Panc1 (cell line): ENCODE measurements at regions not wholly inside any gene's neighbourhood (a gene's known extent, or its start where the extent isn't known, plus 50 kb on each side); places are given as distances from the start of the nearest gene placed in this dataset.

ENCODE experiments used
- ATAC-seq: fragments of 200-7000 bp; cut with Tn5 transposase; 2 replicates; pipeline ENCODE4 v1.9.1; 2020; ENCODE audit warnings: mild to moderate bottlenecking, moderate library complexity
- BruUV-seq: library from RNA; stranded (reverse); fragments of 400-500 nt; replicated peaks from 2 replicates; lab custom pipeline; 2021; lab: Mats Ljungman, UMichigan
- CTCF ChIA-PET: fragments of 300-600 bp; sonication (Branson Sonifier 250); formaldehyde crosslinking; loops from one replicate; lab custom pipeline; 2022; ENCODE audit warnings: antibody characterized with exemption; lab: Charles Lee
- POLR2A ChIA-PET: fragments of 300-600 bp; sonication (Branson Sonifier 250); formaldehyde crosslinking; loops from one replicate; lab custom pipeline; 2022; ENCODE audit warnings: antibody characterized with exemption; lab: Charles Lee
- DNase-seq: peaks from one replicate; pipeline ENCODE4 v3.0.0-alpha.2; 2010; ENCODE audit warnings: low read depth, low spot score
- H3K27ac ChIP-seq: 2 replicates; pipeline ENCODE4 v1.5.1; 2011; ENCODE audit warnings: mild to moderate bottlenecking, low read length, inconsistent platforms
- H3K27me3 ChIP-seq: fragments of 200-500 bp; sonication (Bioruptor generic); 2 replicates; pipeline ENCODE4 v1.6.0; 2014; ENCODE audit warnings: low read length, inconsistent platforms; ENCODE audit not compliant: control insufficient read depth, insufficient read depth
- H3K36me3 ChIP-seq: fragments of 200-500 bp; sonication (Bioruptor generic); 2 replicates; pipeline ENCODE4 v1.5.1; 2014; ENCODE audit warnings: inconsistent platforms, mild to moderate bottlenecking, low read length, moderate library complexity; ENCODE audit not compliant: control insufficient read depth, insufficient read depth
- H3K4me1 ChIP-seq: 2 replicates; pipeline ENCODE4 v1.5.1; 2011; ENCODE audit warnings: inconsistent platforms, mild to moderate bottlenecking, low read length, moderate library complexity; ENCODE audit not compliant: control insufficient read depth, insufficient read depth
- H3K4me3 ChIP-seq, 2 experiments: 2 replicates each; pipeline ENCODE4 v1.5.1; 2011 to 2012; ENCODE audit warnings: low read depth in 2 of 2, low read length in 2 of 2, mild to moderate bottlenecking in 2 of 2, inconsistent platforms in 1 of 2, moderate library complexity in 1 of 2
- H3K9me3 ChIP-seq: fragments of 200-500 bp; sonication (Bioruptor generic); 2 replicates; pipeline ENCODE4 v1.5.1; 2014; ENCODE audit warnings: low read depth, mild to moderate bottlenecking, inconsistent platforms, low read length, moderate library complexity; ENCODE audit not compliant: control insufficient read depth, insufficient read depth
- POLR2AphosphoS5 ChIP-seq: IDR thresholded peaks from 2 replicates; pipeline ENCODE4 v1.6.1; 2012; ENCODE audit warnings: mild to moderate bottlenecking, low read depth, low read length, moderate library complexity
- SIN3A ChIP-seq: IDR thresholded peaks from 2 replicates; pipeline ENCODE4 v1.6.1; 2012; ENCODE audit warnings: low read depth, mild to moderate bottlenecking, low read length, moderate library complexity, borderline replicate concordance; ENCODE audit not compliant: insufficient read depth
- TCF7L2 ChIP-seq: IDR thresholded peaks from 2 replicates; pipeline ENCODE4 v1.6.1; 2011; ENCODE audit warnings: mild to moderate bottlenecking, low read depth, low read length, inconsistent platforms
- in situ Hi-C: cut with HindIII; loops from 2 replicates; pipeline ENCODE4 v1.10.0; 2016; ENCODE audit warnings: low sequenced_read_pairs, low pct_unique_long_range_greater_than_20kb
- intact Hi-C: fragments of 100-400 bp; cut with micrococcal nuclease; formaldehyde crosslinking; loops from one replicate; pipeline ENCODE4 v1.10.0; 2022; ENCODE audit not compliant: unreplicated experiment
- TF ChIP-seq, protein P1 (sequence below), 2 experiments: IDR thresholded peaks; 2 replicates each; pipeline ENCODE4 v1.6.1; 2011 to 2012; ENCODE audit warnings: low read depth in 2 of 2, control low read depth in 1 of 2, low read length in 1 of 2, mild to moderate bottlenecking in 1 of 2, moderate library complexity in 1 of 2; ENCODE audit not compliant: insufficient read depth in 1 of 2
- TF ChIP-seq, protein P2 (sequence below): fragments of 450-650 bp; IDR thresholded peaks from 2 replicates; pipeline ENCODE4 v1.5.1; 2017; ENCODE audit warnings: mild to moderate bottlenecking

DNA sequence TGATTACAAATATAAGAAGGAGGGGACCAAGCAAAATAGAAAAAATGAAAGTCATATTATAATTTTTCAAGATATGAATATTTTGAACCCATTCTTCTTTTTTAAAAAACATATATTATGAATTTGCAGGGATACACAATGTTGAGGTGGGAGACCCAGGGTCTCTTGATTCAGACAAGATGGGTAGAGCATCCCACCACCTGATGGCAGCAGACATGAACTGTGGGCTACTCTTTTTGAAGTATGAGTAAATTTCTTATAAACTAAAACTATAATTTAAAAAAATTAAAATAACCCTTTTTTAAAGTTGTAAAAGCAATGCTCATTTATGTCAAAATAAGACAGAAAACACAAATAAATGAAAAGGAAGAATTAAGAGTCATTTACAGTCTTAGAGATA lies 202.7 kb upstream of the PRICKLE1 start:
- TF ChIP-seq POLR2AphosphoS5, result no peak
- TF ChIP-seq, protein P1, sequence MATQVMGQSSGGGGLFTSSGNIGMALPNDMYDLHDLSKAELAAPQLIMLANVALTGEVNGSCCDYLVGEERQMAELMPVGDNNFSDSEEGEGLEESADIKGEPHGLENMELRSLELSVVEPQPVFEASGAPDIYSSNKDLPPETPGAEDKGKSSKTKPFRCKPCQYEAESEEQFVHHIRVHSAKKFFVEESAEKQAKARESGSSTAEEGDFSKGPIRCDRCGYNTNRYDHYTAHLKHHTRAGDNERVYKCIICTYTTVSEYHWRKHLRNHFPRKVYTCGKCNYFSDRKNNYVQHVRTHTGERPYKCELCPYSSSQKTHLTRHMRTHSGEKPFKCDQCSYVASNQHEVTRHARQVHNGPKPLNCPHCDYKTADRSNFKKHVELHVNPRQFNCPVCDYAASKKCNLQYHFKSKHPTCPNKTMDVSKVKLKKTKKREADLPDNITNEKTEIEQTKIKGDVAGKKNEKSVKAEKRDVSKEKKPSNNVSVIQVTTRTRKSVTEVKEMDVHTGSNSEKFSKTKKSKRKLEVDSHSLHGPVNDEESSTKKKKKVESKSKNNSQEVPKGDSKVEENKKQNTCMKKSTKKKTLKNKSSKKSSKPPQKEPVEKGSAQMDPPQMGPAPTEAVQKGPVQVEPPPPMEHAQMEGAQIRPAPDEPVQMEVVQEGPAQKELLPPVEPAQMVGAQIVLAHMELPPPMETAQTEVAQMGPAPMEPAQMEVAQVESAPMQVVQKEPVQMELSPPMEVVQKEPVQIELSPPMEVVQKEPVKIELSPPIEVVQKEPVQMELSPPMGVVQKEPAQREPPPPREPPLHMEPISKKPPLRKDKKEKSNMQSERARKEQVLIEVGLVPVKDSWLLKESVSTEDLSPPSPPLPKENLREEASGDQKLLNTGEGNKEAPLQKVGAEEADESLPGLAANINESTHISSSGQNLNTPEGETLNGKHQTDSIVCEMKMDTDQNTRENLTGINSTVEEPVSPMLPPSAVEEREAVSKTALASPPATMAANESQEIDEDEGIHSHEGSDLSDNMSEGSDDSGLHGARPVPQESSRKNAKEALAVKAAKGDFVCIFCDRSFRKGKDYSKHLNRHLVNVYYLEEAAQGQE (IDR thresholded peaks at IDR 0.05; ENCODE audit: insufficient read depth in 1 of 2, low read depth in 2 of 2, low read length in 1 of 2), result no peak
- no peak for TF ChIP-seq TCF7L2
- TF ChIP-seq, protein P2, sequence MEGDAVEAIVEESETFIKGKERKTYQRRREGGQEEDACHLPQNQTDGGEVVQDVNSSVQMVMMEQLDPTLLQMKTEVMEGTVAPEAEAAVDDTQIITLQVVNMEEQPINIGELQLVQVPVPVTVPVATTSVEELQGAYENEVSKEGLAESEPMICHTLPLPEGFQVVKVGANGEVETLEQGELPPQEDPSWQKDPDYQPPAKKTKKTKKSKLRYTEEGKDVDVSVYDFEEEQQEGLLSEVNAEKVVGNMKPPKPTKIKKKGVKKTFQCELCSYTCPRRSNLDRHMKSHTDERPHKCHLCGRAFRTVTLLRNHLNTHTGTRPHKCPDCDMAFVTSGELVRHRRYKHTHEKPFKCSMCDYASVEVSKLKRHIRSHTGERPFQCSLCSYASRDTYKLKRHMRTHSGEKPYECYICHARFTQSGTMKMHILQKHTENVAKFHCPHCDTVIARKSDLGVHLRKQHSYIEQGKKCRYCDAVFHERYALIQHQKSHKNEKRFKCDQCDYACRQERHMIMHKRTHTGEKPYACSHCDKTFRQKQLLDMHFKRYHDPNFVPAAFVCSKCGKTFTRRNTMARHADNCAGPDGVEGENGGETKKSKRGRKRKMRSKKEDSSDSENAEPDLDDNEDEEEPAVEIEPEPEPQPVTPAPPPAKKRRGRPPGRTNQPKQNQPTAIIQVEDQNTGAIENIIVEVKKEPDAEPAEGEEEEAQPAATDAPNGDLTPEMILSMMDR, result peak; percentile 5; the same call in 1 of the 2 replicates
- TF ChIP-seq SIN3A, result no peak
- DNase-seq, result no peak
- peaks cover 22% of the 10 kb centered on the region for H3K4me1 ChIP-seq
- H3K27ac ChIP-seq, result peak overlapping the region; percentile 91
- no peak overlapping the region for H3K4me3 ChIP-seq
- H3K27me3 ChIP-seq, result no peaks in the 10 kb centered on the region
- no peaks in the 10 kb centered on the region; the same call in 1 of the 2 replicates for H3K9me3 ChIP-seq
- no peaks in the 10 kb centered on the region for H3K36me3 ChIP-seq
- intact Hi-C loops (loop anchor here (10.0 kb wide), 2 partner anchors 133 to 197 kb away; no protein-coding TSS in a partner anchor), in situ Hi-C loops (no loop called here)
- ChIA-PET POLR2A (no interaction called here), CTCF (no interaction called here)
- no TSS peak for BruUV-seq
- ATAC-seq, result no peak

DNA sequence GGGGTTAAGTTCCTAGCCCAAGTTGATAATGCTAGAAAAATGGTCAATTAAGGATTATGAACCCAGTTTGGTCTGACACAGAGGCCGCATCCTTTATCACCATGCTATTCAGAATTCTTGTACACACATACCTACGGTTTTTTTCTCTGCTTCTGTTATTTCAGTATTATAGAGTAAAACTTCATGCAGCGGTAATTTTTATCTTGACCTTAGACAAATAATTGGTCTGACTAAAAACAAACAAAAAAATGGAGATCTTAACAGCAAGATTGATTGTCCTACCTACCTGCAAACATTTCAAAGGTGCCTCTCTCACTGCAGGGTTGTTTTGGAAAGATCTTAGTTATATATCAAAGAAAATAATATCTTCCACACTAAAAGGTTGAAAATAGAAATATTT lies 201.9 kb upstream of the PRICKLE1 start:
- Histone ChIP-seq H3K27me3 (no peaks in the 10 kb centered on the region), H3K9me3 (no peaks in the 10 kb centered on the region; the same call in 1 of the 2 replicates), H3K4me1 (peaks cover 22% of the 10 kb centered on the region), H3K36me3 (no peaks in the 10 kb centered on the region), H3K4me3 (no peak overlapping the region), H3K27ac (peak overlapping the region; percentile 91)
- CTCF ChIA-PET, result no interaction called here
- POLR2A ChIA-PET, result no interaction called here
- no peak for ATAC-seq
- no TSS peak for BruUV-seq
- TF ChIP-seq, protein P1 (IDR thresholded peaks at IDR 0.05; ENCODE audit: insufficient read depth in 1 of 2, low read depth in 2 of 2, low read length in 1 of 2), result no peak
- TF ChIP-seq TCF7L2, result no peak
- no peak for TF ChIP-seq POLR2AphosphoS5
- in situ Hi-C loops, result no loop called here
- intact Hi-C loops, result loop anchor here (10.0 kb wide), 2 partner anchors 133 to 197 kb away; no protein-coding TSS in a partner anchor
- DNase-seq, result no peak
